Glutamatergic neuron (in vitro differentiated cells): ENCODE measurements at regions not wholly inside any gene's neighbourhood (a gene's known extent, or its start where the extent isn't known, plus 50 kb on each side); places are given as distances from the start of the nearest gene placed in this dataset.

ENCODE experiments used
- DNase-seq: peaks from one replicate; pipeline ENCODE4 v3.0.0; 2022
- H3K27ac Mint-ChIP-seq: one replicate; pipeline ENCODE4 v1.8.0; 2020; ENCODE audit warnings: mild to moderate bottlenecking, mixed read lengths, inconsistent platforms; ENCODE audit not compliant: unreplicated experiment
- H3K27me3 Mint-ChIP-seq: one replicate; pipeline ENCODE4 v1.8.0; 2020; ENCODE audit warnings: mild to moderate bottlenecking, moderate library complexity, mixed read lengths, inconsistent platforms; ENCODE audit not compliant: unreplicated experiment
- H3K36me3 Mint-ChIP-seq: one replicate; pipeline ENCODE4 v1.8.0; 2020; ENCODE audit warnings: mild to moderate bottlenecking, mixed read lengths, inconsistent platforms; ENCODE audit not compliant: unreplicated experiment
- H3K4me1 Mint-ChIP-seq: one replicate; pipeline ENCODE4 v1.8.0; 2020; ENCODE audit warnings: mild to moderate bottlenecking, low read depth, mixed read lengths, inconsistent platforms; ENCODE audit not compliant: unreplicated experiment
- H3K4me3 Mint-ChIP-seq: one replicate; pipeline ENCODE4 v1.8.0; 2020; ENCODE audit warnings: mild to moderate bottlenecking, mixed read lengths, inconsistent platforms; ENCODE audit not compliant: unreplicated experiment
- H3K9me3 Mint-ChIP-seq: one replicate; pipeline ENCODE4 v1.8.0; 2020; ENCODE audit warnings: mild to moderate bottlenecking, moderate library complexity, mixed read lengths, inconsistent platforms; ENCODE audit not compliant: unreplicated experiment
- CTCF ChIP-seq: fragments of 200-600 bp; sonication (generic); IDR thresholded peaks from one replicate; pipeline ENCODE4 v1.5.0; 2021; ENCODE audit not compliant: partially characterized antibody, unreplicated experiment

GRCh38 chr16:86883583-86884389, 305.4 kb downstream of the FOXL1 start:
- no peak for TF ChIP-seq CTCF

GRCh38 chr16:86884390-86884650, 306.0 kb downstream of the FOXL1 start:
- Mint-ChIP-seq H3K9me3 (peaks cover 2% of the 10 kb centered on the region), H3K27me3 (peaks cover 10% of the 10 kb centered on the region), H3K4me3 (no peak overlapping the region), H3K4me1 (peaks cover 2% of the 10 kb centered on the region), H3K36me3 (peaks cover 4% of the 10 kb centered on the region), H3K27ac (no peak overlapping the region)
- no peak for DNase-seq
- no peak for TF ChIP-seq CTCF

More at GRCh38 chr16:86883583-86884389, 305.4 kb downstream of the FOXL1 start:
- peaks cover 9% of the 10 kb centered on the region for H3K27me3 Mint-ChIP-seq
- no peaks in the 10 kb centered on the region for H3K36me3 Mint-ChIP-seq
- DNase-seq, result no peak
- peaks cover 2% of the 10 kb centered on the region for H3K9me3 Mint-ChIP-seq
- no peak overlapping the region for H3K4me3 Mint-ChIP-seq
- H3K27ac Mint-ChIP-seq, result no peak overlapping the region
- H3K4me1 Mint-ChIP-seq, result peaks cover 2% of the 10 kb centered on the region

- DNase-seq, result no peak
- Mint-ChIP-seq H3K27ac (no peak overlapping the region), H3K4me3 (no peak overlapping the region), H3K27me3 (peaks cover 9% of the 10 kb centered on the region), H3K4me1 (peaks cover 2% of the 10 kb centered on the region), H3K9me3 (peaks cover 2% of the 10 kb centered on the region), H3K36me3 (peaks cover 4% of the 10 kb centered on the region)
- no peak for TF ChIP-seq CTCF
Measured at GRCh38 chr16:86885139-86885538, 306.8 kb downstream of the FOXL1 start.

- Mint-ChIP-seq H3K27me3 (peaks cover 6% of the 10 kb centered on the region), H3K36me3 (peaks cover 4% of the 10 kb centered on the region), H3K4me1 (peaks cover 2% of the 10 kb centered on the region), H3K4me3 (no peak overlapping the region), H3K9me3 (peaks cover 2% of the 10 kb centered on the region), H3K27ac (no peak overlapping the region)
- TF ChIP-seq CTCF, result no peak
- no peak for DNase-seq
Measured at GRCh38 chr16:86886651-86887050, 308.3 kb downstream of the FOXL1 start.

GRCh38 chr16:86887416-86887815, 309.1 kb downstream of the FOXL1 start:
- Mint-ChIP-seq H3K27ac (no peak overlapping the region), H3K27me3 (peaks cover 6% of the 10 kb centered on the region), H3K4me3 (no peak overlapping the region), H3K36me3 (peaks cover 4% of the 10 kb centered on the region), H3K9me3 (peaks cover 2% of the 10 kb centered on the region), H3K4me1 (peaks cover 2% of the 10 kb centered on the region)
- no peak for DNase-seq
- TF ChIP-seq CTCF, result no peak
